IPS DF 19.7 (cell line): ENCODE measurements at regions not wholly inside any gene's neighbourhood (a gene's known extent, or its start where the extent isn't known, plus 50 kb on each side); places are given as distances from the start of the nearest gene placed in this dataset.

Experiments used
- DNase-seq: peaks from one replicate; pipeline ENCODE4 v3.0.0-alpha.2; 2013; ENCODE audit warnings: low read depth, low spot score

- DNase-seq: no peak
Observed at GRCh38 chr1:218677026-218677425, 331.9 kb downstream of the TGFB2 start.

- DNase-seq: no peak
Observed at GRCh38 chr1:218679391-218679790, 334.3 kb downstream of the TGFB2 start.

- no peak for DNase-seq
Observed at GRCh38 chr1:218679988-218680748, 335.0 kb downstream of the TGFB2 start.

GRCh38 chr1:218683242-218683641 is 338.1 kb downstream of the TGFB2 start:
- DNase-seq: no peak

GRCh38 chr1:218686258-218686657 is 341.1 kb downstream of the TGFB2 start:
- no peak for DNase-seq

GRCh38 chr1:218686761-218687160 is 341.6 kb downstream of the TGFB2 start:
- DNase-seq: no peak

GRCh38 chr1:218692808-218693207 is 347.7 kb downstream of the TGFB2 start:
- DNase-seq: no peak

- DNase-seq: no peak
Observed at GRCh38 chr1:218693599-218693998, 348.5 kb downstream of the TGFB2 start.

- no peak for DNase-seq
Observed at GRCh38 chr1:218694085-218694484, 348.9 kb downstream of the TGFB2 start.

- no peak for DNase-seq
Observed at GRCh38 chr1:218694636-218695035, 349.5 kb downstream of the TGFB2 start.

- DNase-seq: no peak
Observed at GRCh38 chr1:218695525-218695924, 350.4 kb downstream of the TGFB2 start.

GRCh38 chr1:218698141-218698540 is 353.0 kb downstream of the TGFB2 start:
- no peak for DNase-seq

- no peak for DNase-seq
Observed at GRCh38 chr1:218699421-218699820, 354.3 kb downstream of the TGFB2 start.

- no peak for DNase-seq
Observed at GRCh38 chr1:218699865-218700264, 354.7 kb downstream of the TGFB2 start.

- no peak for DNase-seq
Observed at GRCh38 chr1:218700666-218701065, 355.5 kb downstream of the TGFB2 start.

- no peak for DNase-seq
Observed at GRCh38 chr1:218701131-218701530, 356.0 kb downstream of the TGFB2 start.

GRCh38 chr1:218702775-218703174 is 357.6 kb downstream of the TGFB2 start:
- DNase-seq: no peak

GRCh38 chr1:218703836-218704235 is 358.7 kb downstream of the TGFB2 start:
- DNase-seq: no peak

- no peak for DNase-seq
Observed at GRCh38 chr1:218705391-218705790, 360.3 kb downstream of the TGFB2 start.

GRCh38 chr1:218705911-218706893 is 361.1 kb downstream of the TGFB2 start:
- no peak for DNase-seq

- DNase-seq: no peak
Observed at GRCh38 chr1:218711001-218711400, 365.9 kb downstream of the TGFB2 start.

- no peak for DNase-seq
Observed at GRCh38 chr1:218711884-218712674, 366.9 kb downstream of the TGFB2 start.
